NOMO-1 treated with DMSO at 0.1 percent for 48 hours (cell line): ENCODE measurements at regions not wholly inside any gene's neighbourhood (a gene's known extent, or its start where the extent isn't known, plus 50 kb on each side); places are given as distances from the start of the nearest gene placed in this dataset.
"Not testable (repeated sequence)": the region's sequence is repeated elsewhere in the genome, so short reads cannot be mapped to it uniquely, and the experiment has no call there.

Experiments used
- DNase-seq: peaks from one replicate; lab custom pipeline; 2025; ENCODE audit not compliant: unreplicated experiment; lab: John Stamatoyannopoulos, UW

GRCh38 chr3:77707281-77707680, 667.4 kb downstream of the ROBO2 start:
- no peak for DNase-seq

- no peak for DNase-seq
Observed at GRCh38 chr3:77709155-77709554, 669.3 kb downstream of the ROBO2 start.

GRCh38 chr3:77718311-77718710, 678.4 kb downstream of the ROBO2 start:
- no peak for DNase-seq

- DNase-seq: no peak
Observed at GRCh38 chr3:77720460-77720971, 680.6 kb downstream of the ROBO2 start.

GRCh38 chr3:77726517-77726916, 686.6 kb downstream of the ROBO2 start:
- no peak for DNase-seq

DNA sequence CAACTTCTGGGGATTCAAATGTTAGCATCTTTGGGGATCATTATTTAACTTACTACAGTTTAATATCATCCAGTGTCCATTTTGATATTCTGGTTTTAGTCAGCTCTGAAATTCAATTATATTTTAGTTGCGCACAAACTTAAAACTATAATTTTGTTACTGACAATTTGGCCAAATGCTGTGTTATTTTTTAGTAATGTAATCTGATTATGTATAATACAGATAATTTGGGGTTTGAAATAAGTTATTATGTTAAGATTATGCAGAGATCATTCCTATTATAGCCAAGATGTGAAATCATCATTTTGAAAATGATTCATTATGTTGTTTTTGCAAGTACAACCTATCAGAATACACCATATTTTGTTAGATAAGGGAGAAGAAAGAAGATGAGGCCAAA, 706.1 kb downstream of the ROBO2 start:
- no peak for DNase-seq

GRCh38 chr3:77746892-77747291, 707.0 kb downstream of the ROBO2 start:
- peak; percentile 21 for DNase-seq

GRCh38 chr3:77756397-77756975, 716.6 kb downstream of the ROBO2 start:
- DNase-seq: not testable (repeated sequence)

GRCh38 chr3:77772459-77772858, 732.6 kb downstream of the ROBO2 start:
- no peak for DNase-seq

DNA sequence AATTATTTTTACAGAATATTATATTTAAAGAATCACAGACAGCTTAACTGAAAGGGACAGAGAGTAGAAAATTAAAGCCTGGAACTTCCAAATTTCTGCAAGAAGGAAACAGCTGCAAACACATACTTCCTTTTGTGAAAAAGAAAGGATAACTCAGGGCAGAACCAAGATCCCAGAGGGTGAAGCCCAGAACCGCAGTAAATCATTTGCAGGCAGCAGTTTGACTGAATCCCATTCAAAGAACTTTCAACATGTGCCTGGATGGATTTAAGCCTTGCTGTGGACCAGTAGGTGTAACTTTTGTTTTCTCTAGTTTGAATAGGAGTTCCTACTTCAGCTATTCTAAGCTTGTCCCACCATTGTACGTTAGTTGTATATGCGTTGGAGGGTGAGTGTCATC, 733.2 kb downstream of the ROBO2 start:
- DNase-seq: no peak

DNA sequence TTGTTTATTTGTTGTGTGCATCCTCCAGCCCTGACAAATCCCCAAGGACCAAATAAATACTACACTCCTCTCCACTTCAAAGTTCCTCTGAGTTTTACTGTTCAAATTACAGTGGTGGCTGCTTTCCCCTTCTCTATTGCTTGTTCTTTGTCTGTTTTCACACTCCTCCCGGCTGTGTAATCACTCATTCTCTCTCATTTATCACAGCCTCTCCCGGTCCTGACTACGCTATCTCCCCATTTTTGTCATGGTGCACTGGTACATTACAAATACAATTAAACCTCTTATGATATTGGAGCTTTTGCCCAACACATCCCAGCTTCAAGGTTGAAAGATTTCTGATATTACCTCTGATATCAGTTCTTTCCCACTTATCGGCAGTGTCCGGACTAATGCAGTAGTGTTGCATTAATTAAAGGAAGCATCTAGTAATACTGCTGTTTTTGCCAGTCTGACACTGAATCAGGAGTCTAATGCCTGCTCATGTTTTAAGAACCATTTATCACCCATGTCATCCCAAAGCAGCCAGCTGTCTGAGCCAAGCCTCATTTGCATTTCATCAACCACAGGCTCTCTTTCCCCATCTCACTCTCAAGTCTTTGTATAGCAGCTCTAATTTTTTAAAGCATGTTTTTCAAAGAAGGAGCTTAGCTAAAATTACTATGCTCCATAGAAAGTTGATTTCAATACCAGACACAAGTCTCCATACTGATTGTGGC, 740.5 kb downstream of the ROBO2 start:
- no peak for DNase-seq

- no peak for DNase-seq
Observed at GRCh38 chr3:77786216-77786615, 746.3 kb downstream of the ROBO2 start.

DNA sequence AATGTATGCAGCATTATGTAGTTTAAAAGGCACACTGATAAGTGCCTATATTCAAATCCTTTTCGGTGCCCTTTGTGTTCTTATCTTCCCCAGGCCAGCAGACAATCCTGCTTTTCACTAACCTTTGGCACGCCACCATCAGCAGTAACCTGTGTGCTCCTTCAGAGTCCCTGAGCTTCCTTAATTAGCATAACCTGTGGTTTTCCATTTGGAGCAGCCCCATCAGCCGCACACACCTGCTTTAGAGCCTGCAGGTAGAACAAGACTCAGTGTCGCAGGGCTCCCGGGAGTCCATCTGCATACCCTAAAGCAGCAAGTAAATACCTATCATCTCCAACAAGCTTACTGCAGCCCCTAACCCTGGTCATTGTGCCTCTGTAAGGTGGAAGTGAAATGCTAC, 755.1 kb downstream of the ROBO2 start:
- no peak for DNase-seq

- no peak for DNase-seq
Observed at GRCh38 chr3:77799278-77799677, 759.4 kb downstream of the ROBO2 start.

- DNase-seq: no peak
Observed at GRCh38 chr3:77800893-77801292, 761.0 kb downstream of the ROBO2 start.

DNA sequence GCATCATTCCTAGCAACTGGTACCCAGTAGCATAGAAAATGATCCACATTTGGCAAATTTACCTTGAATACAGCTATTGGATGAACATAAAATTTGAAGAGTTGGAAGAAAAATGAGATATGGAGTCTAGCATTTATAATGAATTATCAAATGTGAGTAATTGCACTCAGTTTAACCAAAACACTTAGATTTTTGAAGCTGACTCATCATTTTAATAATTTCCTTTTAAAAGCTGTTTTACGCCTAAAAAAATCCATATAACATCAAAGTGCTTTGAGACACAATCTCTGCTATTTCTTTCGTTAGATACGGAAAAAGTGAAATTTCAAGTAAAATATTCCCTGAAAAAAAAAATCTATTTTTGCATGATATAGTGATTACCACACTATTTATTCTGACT, 767.4 kb downstream of the ROBO2 start:
- DNase-seq: no peak

DNA sequence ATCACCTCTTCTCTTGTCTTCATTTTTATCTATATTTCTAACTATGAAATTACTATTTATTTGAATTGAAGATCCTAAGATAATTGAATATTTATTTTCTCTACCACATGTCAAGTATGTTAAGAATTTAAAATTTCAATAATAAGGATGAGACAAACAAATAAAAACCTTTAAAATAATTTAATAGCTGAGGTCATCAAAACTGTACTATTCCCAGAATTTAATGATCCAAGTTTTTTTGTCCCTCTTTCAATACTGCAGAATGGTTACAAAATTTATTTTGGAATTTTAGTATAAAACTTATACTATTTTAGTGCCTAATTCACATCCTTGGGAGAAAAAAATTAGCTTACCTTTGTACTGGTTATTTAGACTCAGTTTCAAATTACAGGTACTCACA, 774.9 kb downstream of the ROBO2 start:
- no peak for DNase-seq

DNA sequence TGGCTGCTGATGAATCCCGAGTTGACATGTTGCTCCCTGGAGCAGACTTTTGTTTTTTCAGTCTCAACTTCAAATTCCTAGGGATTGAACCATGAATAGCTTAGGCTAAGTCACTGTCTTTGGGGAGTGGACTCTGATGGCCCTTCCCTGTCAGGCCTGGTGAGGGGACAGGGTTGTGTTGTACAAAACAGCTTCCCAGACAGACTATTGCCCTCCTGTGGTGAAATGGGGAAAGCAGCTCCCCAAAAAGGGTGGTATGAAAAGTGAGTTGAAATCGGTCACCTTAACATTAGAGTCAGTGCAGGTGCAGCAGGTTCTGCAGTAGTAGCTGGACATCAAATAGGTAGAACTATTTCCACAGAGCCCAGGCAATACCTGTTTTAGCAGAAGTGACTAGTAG, 775.6 kb downstream of the ROBO2 start:
- no peak for DNase-seq

- DNase-seq: no peak
Observed at GRCh38 chr3:77816366-77816765, 776.5 kb downstream of the ROBO2 start.

- no peak for DNase-seq
Observed at GRCh38 chr3:77825001-77825827, 785.3 kb downstream of the ROBO2 start.

DNA sequence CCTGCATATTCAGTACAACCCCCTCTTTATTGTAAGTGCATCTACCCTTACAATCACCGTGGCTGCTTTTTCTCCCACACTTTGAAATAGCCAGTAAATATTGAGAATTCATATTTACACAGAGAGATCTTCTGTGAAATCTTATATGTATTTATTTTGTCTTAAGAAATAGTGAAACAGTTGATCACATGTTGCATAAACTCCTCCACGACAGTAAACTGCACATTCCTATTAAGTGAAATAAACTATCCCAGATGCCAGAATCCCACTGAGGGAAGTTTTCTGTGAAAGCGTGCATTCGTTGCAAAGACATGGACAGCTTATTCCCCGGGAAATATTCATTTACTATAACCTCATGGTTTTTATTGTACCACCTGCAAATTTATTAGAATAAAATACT, 796.0 kb downstream of the ROBO2 start:
- no peak for DNase-seq

- DNase-seq: no peak
Observed at GRCh38 chr3:77837456-77838025, 797.6 kb downstream of the ROBO2 start.
